HCT116 (cell line): ENCODE measurements at regions not wholly inside any gene's neighbourhood (a gene's known extent, or its start where the extent isn't known, plus 50 kb on each side); places are given as distances from the start of the nearest gene placed in this dataset.

Experiments used
- CEBPB ChIP-seq: IDR thresholded peaks from 2 replicates; pipeline ENCODE4 v1.6.1; 2012; ENCODE audit warnings: low read depth
- CTCF ChIP-seq, 3 experiments: fragments of 200-600 bp in 1 of 3; sonication (generic) in 1 of 3; IDR thresholded peaks in 2 of 3; conservative IDR thresholded peaks in 1 of 3; 2 replicates each; pipeline ENCODE4 v1.5.1; 2012 to 2017; ENCODE audit warnings: low read depth in 2 of 3, low read length in 2 of 3, antibody characterized with exemption in 1 of 3, borderline replicate concordance in 1 of 3, control low read depth in 1 of 3, mild to moderate bottlenecking in 1 of 3, mixed read lengths in 1 of 3, mixed run types in 1 of 3, moderate library complexity in 1 of 3; ENCODE audit not compliant: insufficient read depth in 1 of 3
- EGR1 ChIP-seq: IDR thresholded peaks from 2 replicates; pipeline ENCODE4 v1.6.1; 2012; ENCODE audit warnings: low read depth
- EZH2phosphoT487 ChIP-seq: fragments of 200-600 bp; IDR thresholded peaks from 2 replicates; pipeline ENCODE4 v1.6.1; 2018; ENCODE audit warnings: antibody characterized with exemption, borderline replicate concordance
- JUND ChIP-seq: IDR thresholded peaks from 2 replicates; pipeline ENCODE4 v1.6.1; 2012
- POLR2A ChIP-seq: IDR thresholded peaks from 2 replicates; pipeline ENCODE4 v1.7.0; 2011; ENCODE audit warnings: borderline replicate concordance; ENCODE audit not compliant: insufficient read depth, insufficient read length; ENCODE audit errors: extremely low read depth
- POLR2AphosphoS5 ChIP-seq: IDR thresholded peaks from 2 replicates; pipeline ENCODE4 v1.6.1; 2011; ENCODE audit warnings: mild to moderate bottlenecking, low read depth, low read length, moderate library complexity
- REST ChIP-seq: IDR thresholded peaks from 2 replicates; pipeline ENCODE4 v1.6.1; 2012; ENCODE audit warnings: low read depth
- SRF ChIP-seq: IDR thresholded peaks from 2 replicates; pipeline ENCODE4 v1.6.1; 2012; ENCODE audit warnings: low read depth
- ZNF274 ChIP-seq: fragments of 200-500 bp; sonication (Bioruptor generic); IDR thresholded peaks from 2 replicates; pipeline ENCODE4 v1.6.1; 2014; ENCODE audit warnings: mild to moderate bottlenecking, low read depth, low read length, inconsistent platforms

DNA sequence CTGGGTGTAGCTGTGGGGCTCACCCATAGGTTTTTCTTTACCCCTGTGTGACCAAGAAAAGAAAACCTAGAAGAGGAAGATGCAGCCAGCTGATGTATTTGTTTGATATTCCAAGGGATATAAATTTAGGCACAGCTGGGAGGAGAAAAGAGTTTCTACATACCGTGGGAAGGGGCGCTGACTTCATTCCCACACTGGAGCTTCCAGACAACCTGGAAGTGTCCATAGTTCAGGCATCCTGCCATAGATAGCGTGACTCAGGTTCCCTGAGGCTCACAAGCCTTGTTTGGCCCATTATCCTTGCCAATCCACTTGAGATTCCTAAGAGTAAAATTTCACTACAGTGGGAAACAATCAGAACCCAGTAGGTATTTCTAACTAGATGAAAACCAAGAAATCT lies 371.7 kb upstream of the NRP1 start:
- TF ChIP-seq CTCF (IDR thresholded peaks at IDR 0.05 in 2 of 3, conservative IDR thresholded peaks at IDR 0.05 in 1 of 3; ENCODE audit: borderline replicate concordance in 1 of 3, insufficient read depth in 1 of 3, low read depth in 2 of 3, low read length in 2 of 3), result no peak
- TF ChIP-seq EGR1, result no peak
- no peak for TF ChIP-seq SRF
- no peak for TF ChIP-seq POLR2AphosphoS5
- TF ChIP-seq EZH2phosphoT487, result no peak
- no peak for TF ChIP-seq CEBPB
- TF ChIP-seq JUND, result no peak
- TF ChIP-seq POLR2A, result no peak
- TF ChIP-seq ZNF274, result no peak
- TF ChIP-seq REST, result no peak
